GM23338 (cell line): ENCODE measurements at regions not wholly inside any gene's neighbourhood (a gene's known extent, or its start where the extent isn't known, plus 50 kb on each side); places are given as distances from the start of the nearest gene placed in this dataset.

Experiments
- ATAC-seq: fragments of 200-7000 bp; cut with Tn5 transposase; 3 replicates; pipeline ENCODE4 v1.9.1; 2020
- DNase-seq: peaks from one replicate; pipeline ENCODE4 v3.0.0-alpha.2; 2015; ENCODE audit warnings: low spot score
- H2AFZ ChIP-seq: fragments of 200-600 bp; sonication (generic); 2 replicates; pipeline ENCODE4 v1.8.0; 2016; ENCODE audit warnings: antibody characterized with exemption, mild to moderate bottlenecking, moderate library complexity
- H3F3A ChIP-seq: fragments of 200-600 bp; sonication (generic); replicated peaks from 2 replicates; pipeline ENCODE4 v1.8.0; 2017; ENCODE audit warnings: antibody characterized with exemption, mixed run types, low read depth
- H3K27ac ChIP-seq: fragments of 200-600 bp; sonication (generic); 2 replicates; pipeline ENCODE4 v1.6.1; 2016; ENCODE audit warnings: low read depth
- H3K27me3 ChIP-seq: fragments of 200-600 bp; sonication (generic); 2 replicates; pipeline ENCODE4 v1.8.0; 2016; ENCODE audit warnings: mild to moderate bottlenecking, mixed run types, moderate library complexity; ENCODE audit not compliant: insufficient read depth
- H3K36me3 ChIP-seq: fragments of 200-600 bp; sonication (generic); 2 replicates; pipeline ENCODE4 v1.8.0; 2016; ENCODE audit warnings: mild to moderate bottlenecking; ENCODE audit not compliant: insufficient read depth
- H3K4me1 ChIP-seq: fragments of 200-600 bp; sonication (generic); 2 replicates; pipeline ENCODE4 v1.8.0; 2016; ENCODE audit warnings: mild to moderate bottlenecking, moderate library complexity; ENCODE audit not compliant: insufficient read depth
- H3K4me2 ChIP-seq: fragments of 200-600 bp; sonication (generic); 2 replicates; pipeline ENCODE4 v1.7.1; 2017; ENCODE audit warnings: mixed run types
- H3K4me3 ChIP-seq: fragments of 200-600 bp; sonication (generic); 2 replicates; pipeline ENCODE4 v1.6.1; 2016; ENCODE audit warnings: mixed run types
- H3K79me2 ChIP-seq: fragments of 200-600 bp; sonication (generic); replicated peaks from 2 replicates; pipeline ENCODE4 v1.8.0; 2017; ENCODE audit warnings: mild to moderate bottlenecking; ENCODE audit not compliant: insufficient read depth
- H3K9me2 ChIP-seq: fragments of 200-600 bp; sonication (generic); 2 replicates; pipeline ENCODE4 v1.8.0; 2017; ENCODE audit not compliant: insufficient read depth
- H4K20me1 ChIP-seq: fragments of 200-600 bp; sonication (generic); replicated peaks from 2 replicates; pipeline ENCODE4 v1.8.0; 2017; ENCODE audit warnings: mild to moderate bottlenecking; ENCODE audit not compliant: insufficient read depth
- H3K27ac Mint-ChIP-seq: 2 replicates; pipeline ENCODE4 v1.8.0; 2020; ENCODE audit warnings: inconsistent platforms, mild to moderate bottlenecking, moderate library complexity, mixed read lengths
- H3K27me3 Mint-ChIP-seq: 3 replicates; pipeline ENCODE4 v1.8.0; 2022; ENCODE audit warnings: low read depth, mild to moderate bottlenecking, moderate library complexity, mixed read lengths, inconsistent platforms; ENCODE audit not compliant: insufficient read depth, poor library complexity
- H3K36me3 Mint-ChIP-seq: 3 replicates; pipeline ENCODE4 v1.8.0; 2021; ENCODE audit warnings: low read depth, mild to moderate bottlenecking, inconsistent platforms, moderate library complexity, mixed read lengths
- H3K4me1 Mint-ChIP-seq: 3 replicates; pipeline ENCODE4 v1.8.0; 2020; ENCODE audit warnings: mild to moderate bottlenecking, inconsistent platforms, mixed read lengths
- H3K4me3 Mint-ChIP-seq: 3 replicates; pipeline ENCODE4 v1.8.0; 2021; ENCODE audit warnings: moderate library complexity, mild to moderate bottlenecking, inconsistent platforms, mixed read lengths
- H3K9me3 Mint-ChIP-seq: 3 replicates; pipeline ENCODE4 v1.8.0; 2020; ENCODE audit warnings: moderate library complexity, mild to moderate bottlenecking, inconsistent platforms, mixed read lengths
- CREB1 ChIP-seq: fragments of 250-450 bp; sonication (Bioruptor Pico); IDR thresholded peaks from 2 replicates; pipeline ENCODE4 v1.5.0; 2020; ENCODE audit warnings: low read depth, mild to moderate bottlenecking, moderate library complexity
- ETS1 ChIP-seq: IDR thresholded peaks from 2 replicates; pipeline ENCODE4 v1.6.1; 2016; ENCODE audit warnings: antibody characterized with exemption
- EZH2 ChIP-seq: fragments of 200-600 bp; sonication (generic); IDR thresholded peaks from one replicate; pipeline ENCODE4 v1.8.0; 2017; ENCODE audit warnings: antibody characterized with exemption, mild to moderate bottlenecking, low read depth; ENCODE audit not compliant: unreplicated experiment
- EZH2phosphoT487 ChIP-seq: fragments of 200-600 bp; sonication (generic); IDR thresholded peaks from one replicate; pipeline ENCODE4 v1.8.1; 2018; ENCODE audit warnings: antibody characterized with exemption; ENCODE audit not compliant: unreplicated experiment
- JUNB ChIP-seq: IDR thresholded peaks from one replicate; pipeline ENCODE4 v1.6.1; 2016; ENCODE audit warnings: antibody characterized with exemption; ENCODE audit not compliant: unreplicated experiment
- NANOG ChIP-seq: IDR thresholded peaks from 2 replicates; pipeline ENCODE4 v1.6.1; 2016; ENCODE audit warnings: antibody characterized with exemption, borderline replicate concordance
- POLR2AphosphoS5 ChIP-seq: IDR thresholded peaks from 2 replicates; pipeline ENCODE4 v1.6.1; 2016; ENCODE audit warnings: antibody characterized with exemption, low read depth
- REST ChIP-seq: IDR thresholded peaks from one replicate; pipeline ENCODE4 v1.6.1; 2018; ENCODE audit warnings: antibody characterized with exemption; ENCODE audit not compliant: unreplicated experiment
- STAT1 ChIP-seq: IDR thresholded peaks from one replicate; pipeline ENCODE4 v1.6.1; 2016; ENCODE audit warnings: antibody characterized with exemption; ENCODE audit not compliant: unreplicated experiment
- ZNF114 ChIP-seq: fragments of 250-450 bp; sonication (Bioruptor Pico); IDR thresholded peaks from 2 replicates; pipeline ENCODE4 v1.5.0; 2020; ENCODE audit warnings: mild to moderate bottlenecking, moderate library complexity
- ZNF331 ChIP-seq: fragments of 250-450 bp; sonication (Bioruptor Pico); IDR thresholded peaks from 2 replicates; pipeline ENCODE4 v1.5.0; 2020; ENCODE audit warnings: low read depth, mild to moderate bottlenecking, moderate library complexity
- TF ChIP-seq, protein P1 (sequence below): fragments of 250-450 bp; sonication (Bioruptor Pico); IDR thresholded peaks from 2 replicates; pipeline ENCODE4 v1.5.0; 2020; ENCODE audit warnings: mild to moderate bottlenecking, moderate library complexity
- TF ChIP-seq, protein P2 (sequence below), 2 experiments: fragments of 200-600 bp in 1 of 2; sonication (generic) in 1 of 2; conservative IDR thresholded peaks; 2 replicates each; pipeline versions ENCODE4 v1.5.1 to v1.6.1; 2016 to 2017; ENCODE audit warnings: antibody characterized with exemption in 2 of 2, low read depth in 2 of 2, mild to moderate bottlenecking in 2 of 2, moderate library complexity in 1 of 2

DNA sequence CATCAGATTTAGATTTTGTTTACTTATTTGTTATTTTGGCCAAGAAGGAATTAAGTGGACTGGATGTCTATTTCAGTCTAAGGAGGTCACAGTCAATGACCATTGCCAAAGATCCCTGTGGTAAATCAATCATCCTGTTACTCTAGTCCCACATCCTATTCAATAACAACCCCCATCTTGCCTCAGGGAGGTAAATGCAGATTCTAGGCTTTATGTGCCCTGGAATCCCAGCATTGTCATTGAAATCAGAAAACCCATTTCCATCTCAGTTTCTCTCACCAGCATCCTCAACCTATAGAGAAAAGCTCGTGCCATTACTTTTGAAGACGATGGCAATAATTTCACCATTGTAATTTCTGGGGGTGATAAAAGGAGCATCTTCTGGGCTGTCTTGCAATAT is 71.8 kb downstream of the SKA1 start:
- Histone ChIP-seq H2AFZ (no peak overlapping the region), H3K27me3 (no peaks in the 10 kb centered on the region), H3K4me2 (peak overlapping the region; percentile 63), H3K79me2 (no peaks in the 10 kb centered on the region), H3K36me3 (0 out of 2 replicates have a peak, but pooled peaks cover 3% of the 10 kb centered on the region), H3K4me1 (peaks cover 18% of the 10 kb centered on the region), H3K9me2 (peaks cover 29% of the 10 kb centered on the region), H3F3A (no peaks in the 10 kb centered on the region), H3K27ac (no peak overlapping the region), H4K20me1 (no peaks in the 10 kb centered on the region), H3K4me3 (0 out of 2 replicates have a peak overlapping the region, but pooled peaks have one; percentile 10)
- ATAC-seq (no peak), DNase-seq (peak; percentile 8)
- peaks cover 38% of the 10 kb centered on the region for H3K9me3 Mint-ChIP-seq
- peaks cover 19% of the 10 kb centered on the region for H3K4me1 Mint-ChIP-seq
- TF ChIP-seq, protein P1, sequence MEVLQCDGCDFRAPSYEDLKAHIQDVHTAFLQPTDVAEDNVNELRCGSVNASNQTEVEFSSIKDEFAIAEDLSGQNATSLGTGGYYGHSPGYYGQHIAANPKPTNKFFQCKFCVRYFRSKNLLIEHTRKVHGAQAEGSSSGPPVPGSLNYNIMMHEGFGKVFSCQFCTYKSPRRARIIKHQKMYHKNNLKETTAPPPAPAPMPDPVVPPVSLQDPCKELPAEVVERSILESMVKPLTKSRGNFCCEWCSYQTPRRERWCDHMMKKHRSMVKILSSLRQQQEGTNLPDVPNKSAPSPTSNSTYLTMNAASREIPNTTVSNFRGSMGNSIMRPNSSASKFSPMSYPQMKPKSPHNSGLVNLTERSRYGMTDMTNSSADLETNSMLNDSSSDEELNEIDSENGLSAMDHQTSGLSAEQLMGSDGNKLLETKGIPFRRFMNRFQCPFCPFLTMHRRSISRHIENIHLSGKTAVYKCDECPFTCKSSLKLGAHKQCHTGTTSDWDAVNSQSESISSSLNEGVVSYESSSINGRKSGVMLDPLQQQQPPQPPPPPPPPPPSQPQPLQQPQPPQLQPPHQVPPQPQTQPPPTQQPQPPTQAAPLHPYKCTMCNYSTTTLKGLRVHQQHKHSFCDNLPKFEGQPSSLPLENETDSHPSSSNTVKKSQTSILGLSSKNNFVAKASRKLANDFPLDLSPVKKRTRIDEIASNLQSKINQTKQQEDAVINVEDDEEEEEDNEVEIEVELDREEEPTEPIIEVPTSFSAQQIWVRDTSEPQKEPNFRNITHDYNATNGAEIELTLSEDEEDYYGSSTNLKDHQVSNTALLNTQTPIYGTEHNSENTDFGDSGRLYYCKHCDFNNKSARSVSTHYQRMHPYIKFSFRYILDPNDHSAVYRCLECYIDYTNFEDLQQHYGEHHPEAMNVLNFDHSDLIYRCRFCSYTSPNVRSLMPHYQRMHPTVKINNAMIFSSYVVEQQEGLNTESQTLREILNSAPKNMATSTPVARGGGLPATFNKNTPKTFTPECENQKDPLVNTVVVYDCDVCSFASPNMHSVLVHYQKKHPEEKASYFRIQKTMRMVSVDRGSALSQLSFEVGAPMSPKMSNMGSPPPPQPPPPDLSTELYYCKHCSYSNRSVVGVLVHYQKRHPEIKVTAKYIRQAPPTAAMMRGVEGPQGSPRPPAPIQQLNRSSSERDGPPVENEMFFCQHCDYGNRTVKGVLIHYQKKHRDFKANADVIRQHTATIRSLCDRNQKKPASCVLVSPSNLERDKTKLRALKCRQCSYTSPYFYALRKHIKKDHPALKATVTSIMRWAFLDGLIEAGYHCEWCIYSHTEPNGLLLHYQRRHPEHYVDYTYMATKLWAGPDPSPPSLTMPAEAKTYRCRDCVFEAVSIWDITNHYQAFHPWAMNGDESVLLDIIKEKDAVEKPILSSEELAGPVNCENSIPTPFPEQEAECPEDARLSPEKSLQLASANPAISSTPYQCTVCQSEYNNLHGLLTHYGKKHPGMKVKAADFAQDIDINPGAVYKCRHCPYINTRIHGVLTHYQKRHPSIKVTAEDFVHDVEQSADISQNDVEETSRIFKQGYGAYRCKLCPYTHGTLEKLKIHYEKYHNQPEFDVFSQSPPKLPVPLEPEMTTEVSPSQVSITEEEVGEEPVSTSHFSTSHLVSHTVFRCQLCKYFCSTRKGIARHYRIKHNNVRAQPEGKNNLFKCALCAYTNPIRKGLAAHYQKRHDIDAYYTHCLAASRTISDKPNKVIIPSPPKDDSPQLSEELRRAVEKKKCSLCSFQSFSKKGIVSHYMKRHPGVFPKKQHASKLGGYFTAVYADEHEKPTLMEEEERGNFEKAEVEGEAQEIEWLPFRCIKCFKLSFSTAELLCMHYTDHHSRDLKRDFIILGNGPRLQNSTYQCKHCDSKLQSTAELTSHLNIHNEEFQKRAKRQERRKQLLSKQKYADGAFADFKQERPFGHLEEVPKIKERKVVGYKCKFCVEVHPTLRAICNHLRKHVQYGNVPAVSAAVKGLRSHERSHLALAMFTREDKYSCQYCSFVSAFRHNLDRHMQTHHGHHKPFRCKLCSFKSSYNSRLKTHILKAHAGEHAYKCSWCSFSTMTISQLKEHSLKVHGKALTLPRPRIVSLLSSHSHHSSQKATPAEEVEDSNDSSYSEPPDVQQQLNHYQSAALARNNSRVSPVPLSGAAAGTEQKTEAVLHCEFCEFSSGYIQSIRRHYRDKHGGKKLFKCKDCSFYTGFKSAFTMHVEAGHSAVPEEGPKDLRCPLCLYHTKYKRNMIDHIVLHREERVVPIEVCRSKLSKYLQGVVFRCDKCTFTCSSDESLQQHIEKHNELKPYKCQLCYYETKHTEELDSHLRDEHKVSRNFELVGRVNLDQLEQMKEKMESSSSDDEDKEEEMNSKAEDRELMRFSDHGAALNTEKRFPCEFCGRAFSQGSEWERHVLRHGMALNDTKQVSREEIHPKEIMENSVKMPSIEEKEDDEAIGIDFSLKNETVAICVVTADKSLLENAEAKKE (CRISPR knock-in tag), result no peak
- no peak for TF ChIP-seq NANOG
- TF ChIP-seq STAT1, result no peak
- no peak for TF ChIP-seq EZH2
- TF ChIP-seq, protein P2, sequence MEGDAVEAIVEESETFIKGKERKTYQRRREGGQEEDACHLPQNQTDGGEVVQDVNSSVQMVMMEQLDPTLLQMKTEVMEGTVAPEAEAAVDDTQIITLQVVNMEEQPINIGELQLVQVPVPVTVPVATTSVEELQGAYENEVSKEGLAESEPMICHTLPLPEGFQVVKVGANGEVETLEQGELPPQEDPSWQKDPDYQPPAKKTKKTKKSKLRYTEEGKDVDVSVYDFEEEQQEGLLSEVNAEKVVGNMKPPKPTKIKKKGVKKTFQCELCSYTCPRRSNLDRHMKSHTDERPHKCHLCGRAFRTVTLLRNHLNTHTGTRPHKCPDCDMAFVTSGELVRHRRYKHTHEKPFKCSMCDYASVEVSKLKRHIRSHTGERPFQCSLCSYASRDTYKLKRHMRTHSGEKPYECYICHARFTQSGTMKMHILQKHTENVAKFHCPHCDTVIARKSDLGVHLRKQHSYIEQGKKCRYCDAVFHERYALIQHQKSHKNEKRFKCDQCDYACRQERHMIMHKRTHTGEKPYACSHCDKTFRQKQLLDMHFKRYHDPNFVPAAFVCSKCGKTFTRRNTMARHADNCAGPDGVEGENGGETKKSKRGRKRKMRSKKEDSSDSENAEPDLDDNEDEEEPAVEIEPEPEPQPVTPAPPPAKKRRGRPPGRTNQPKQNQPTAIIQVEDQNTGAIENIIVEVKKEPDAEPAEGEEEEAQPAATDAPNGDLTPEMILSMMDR (conservative IDR thresholded peaks at IDR 0.05; ENCODE audit: low read depth in 2 of 2), result no peak
- no peak for TF ChIP-seq ZNF114 (CRISPR knock-in tag)
- TF ChIP-seq ETS1, result no peak
- no peak for TF ChIP-seq JUNB
- TF ChIP-seq REST, result no peak
- no peak for TF ChIP-seq POLR2AphosphoS5
- TF ChIP-seq EZH2phosphoT487, result no peak
- TF ChIP-seq CREB1, result no peak
- TF ChIP-seq ZNF331 (CRISPR knock-in tag), result no peak
- peaks cover 23% of the 10 kb centered on the region for H3K36me3 Mint-ChIP-seq
- H3K27me3 Mint-ChIP-seq, result no peaks in the 10 kb centered on the region
- no peak overlapping the region for H3K27ac Mint-ChIP-seq
- H3K4me3 Mint-ChIP-seq, result no peak overlapping the region
